Left renal cortex interstitium (tissue), 4 donors: ENCODE measurements at regions not wholly inside any gene's neighbourhood (a gene's known extent, or its start where the extent isn't known, plus 50 kb on each side); places are given as distances from the start of the nearest gene placed in this dataset.

ENCODE experiments used
- DNase-seq, 4 donors: peaks; one replicate each; pipeline ENCODE4 v3.0.0-alpha.2; 2013; ENCODE audit warnings: low read depth in 4 of 4, low spot score in 2 of 4, missing footprints in 1 of 4

- DNase-seq = no peak
These were observed 292.2 kb downstream of the CDH11 start for GRCh38 chr16:64829678-64830077.

- no peak for DNase-seq
These were observed 295.5 kb downstream of the CDH11 start for GRCh38 chr16:64826374-64826773.

GRCh38 chr16:64823481-64824075 lies 298.3 kb downstream of the CDH11 start:
- DNase-seq = no peak

- DNase-seq = no peak
These were observed 311.8 kb downstream of the CDH11 start for GRCh38 chr16:64809876-64810629.

DNA sequence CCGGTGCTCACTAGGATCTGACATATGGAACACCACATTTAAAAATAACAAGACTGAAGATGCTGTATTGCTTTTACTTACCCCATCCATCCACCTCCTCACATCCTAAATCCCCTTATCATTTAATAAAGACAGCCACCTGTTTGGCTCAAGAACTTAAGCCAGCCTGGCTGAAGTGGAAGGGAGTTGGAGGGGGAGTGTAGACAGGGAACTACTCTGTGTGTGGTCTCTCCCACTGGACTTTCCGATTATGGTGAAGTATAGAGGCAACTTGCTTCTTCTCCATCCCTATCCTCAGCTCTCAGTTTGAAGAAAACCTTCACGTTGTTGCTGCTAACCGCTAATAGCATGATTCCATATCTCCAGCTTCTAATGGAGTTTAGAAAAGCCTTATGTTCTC lies 313.4 kb downstream of the CDH11 start:
- no peak for DNase-seq

DNA sequence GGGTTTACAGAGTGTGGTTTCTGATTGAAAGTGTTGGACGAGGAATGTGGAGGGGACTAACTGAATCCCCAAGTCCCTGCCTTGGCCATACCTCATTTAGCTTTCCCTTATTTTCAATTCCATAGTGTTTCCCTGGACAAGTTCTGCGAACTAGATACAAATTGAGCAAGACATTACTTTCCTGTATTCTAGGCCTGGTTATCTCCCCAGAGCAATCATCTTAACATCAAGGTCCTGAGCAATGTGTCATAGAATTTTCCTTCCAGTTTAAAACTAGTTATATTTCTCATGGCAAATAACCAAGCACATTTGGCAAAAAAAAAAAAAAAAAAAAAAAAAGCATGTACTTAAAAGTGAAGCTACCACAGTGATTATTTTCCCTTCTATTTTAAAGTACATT lies 330.1 kb downstream of the CDH11 start:
- no peak for DNase-seq

- DNase-seq = no peak
These were observed 337.2 kb downstream of the CDH11 start for GRCh38 chr16:64784635-64785034.

GRCh38 chr16:64782484-64782883 lies 339.4 kb downstream of the CDH11 start:
- DNase-seq = no peak

GRCh38 chr16:64780445-64780844 lies 341.4 kb downstream of the CDH11 start:
- no peak for DNase-seq

DNA sequence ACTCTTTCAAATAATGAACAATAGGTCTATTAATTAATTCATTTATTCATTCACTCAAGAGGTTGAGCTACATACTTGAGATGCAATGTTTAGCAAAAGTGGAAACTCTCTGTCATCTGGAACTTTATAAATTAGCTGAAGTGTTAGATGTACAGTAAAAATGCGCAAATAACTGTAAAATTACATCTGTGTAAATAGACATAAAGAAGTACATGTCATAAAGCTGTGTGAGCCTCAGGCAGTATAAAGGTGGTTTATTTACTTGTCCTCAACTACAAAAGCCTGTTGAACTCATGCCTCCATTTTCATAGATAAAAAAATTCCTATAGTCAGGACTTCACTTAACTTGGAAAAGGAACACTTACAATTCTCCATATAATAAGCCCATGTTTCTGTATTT lies 343.1 kb downstream of the CDH11 start:
- DNase-seq = no peak

- DNase-seq = no peak
These were observed 348.2 kb downstream of the CDH11 start for GRCh38 chr16:64773638-64774037.

DNA sequence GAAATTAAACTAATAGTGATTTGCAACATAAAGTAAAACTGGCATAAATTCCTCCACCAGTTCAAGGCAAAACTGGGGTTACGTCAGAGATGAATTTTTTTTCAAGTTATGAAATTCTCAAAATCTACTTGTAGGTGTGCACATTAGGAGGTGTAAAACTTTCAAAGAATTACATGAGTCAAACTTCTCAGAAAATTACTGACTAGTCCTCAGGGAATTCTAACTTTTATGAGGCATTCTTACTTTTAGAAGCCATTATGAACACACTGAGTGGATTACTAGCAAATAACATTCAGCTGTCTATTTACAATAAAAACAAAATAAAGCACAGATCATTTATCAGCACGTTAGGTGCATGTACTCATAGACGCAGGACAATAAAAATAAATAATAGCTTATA lies 348.7 kb downstream of the CDH11 start:
- DNase-seq = no peak

DNA sequence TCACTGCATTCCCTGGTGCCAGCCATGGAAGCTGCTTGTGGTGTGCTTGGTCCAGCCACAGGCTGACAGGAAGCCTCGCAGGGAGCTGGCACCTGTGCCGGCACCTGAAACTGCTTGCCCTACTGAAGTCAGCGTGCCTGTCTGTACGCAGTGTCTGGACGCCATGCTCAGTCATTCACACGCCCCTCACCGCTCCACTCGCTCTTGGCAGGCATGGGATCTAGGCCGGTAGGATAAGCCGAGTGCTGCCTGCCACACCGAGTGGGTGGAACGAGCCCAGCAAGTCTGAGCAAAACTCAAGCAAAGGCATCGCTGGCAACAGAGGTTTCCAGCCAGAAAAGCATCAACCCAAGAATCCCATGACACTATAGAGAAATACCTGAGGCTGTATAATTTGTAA lies 350.6 kb downstream of the CDH11 start:
- no peak for DNase-seq

DNA sequence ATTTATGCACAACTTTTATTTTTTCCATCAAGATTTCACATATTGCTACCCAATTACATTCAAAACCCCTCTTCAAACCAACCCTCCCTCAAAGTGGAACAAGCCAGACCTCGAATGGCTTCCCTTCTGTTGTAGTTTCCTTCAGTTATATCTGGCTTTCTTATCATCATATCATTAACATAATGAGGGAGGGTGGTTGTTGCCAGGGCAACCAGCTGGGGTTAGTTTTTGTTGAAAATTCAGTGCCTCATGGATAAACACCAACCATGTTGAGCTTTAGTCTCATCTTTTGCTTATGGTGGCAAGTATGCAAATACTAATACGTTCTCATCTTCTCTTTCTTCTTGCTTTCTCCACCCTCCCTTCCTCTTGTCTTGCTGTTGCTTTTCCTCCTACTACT lies 359.7 kb downstream of the CDH11 start:
- DNase-seq = no peak

GRCh38 chr16:64754279-64754678 lies 367.6 kb downstream of the CDH11 start:
- no peak for DNase-seq

GRCh38 chr16:64751906-64752305 lies 370.0 kb downstream of the CDH11 start:
- DNase-seq = no peak

- DNase-seq = no peak
These were observed 372.5 kb downstream of the CDH11 start for GRCh38 chr16:64749346-64749745.

- no peak for DNase-seq
These were observed 376.5 kb downstream of the CDH11 start for GRCh38 chr16:64745258-64745930.

DNA sequence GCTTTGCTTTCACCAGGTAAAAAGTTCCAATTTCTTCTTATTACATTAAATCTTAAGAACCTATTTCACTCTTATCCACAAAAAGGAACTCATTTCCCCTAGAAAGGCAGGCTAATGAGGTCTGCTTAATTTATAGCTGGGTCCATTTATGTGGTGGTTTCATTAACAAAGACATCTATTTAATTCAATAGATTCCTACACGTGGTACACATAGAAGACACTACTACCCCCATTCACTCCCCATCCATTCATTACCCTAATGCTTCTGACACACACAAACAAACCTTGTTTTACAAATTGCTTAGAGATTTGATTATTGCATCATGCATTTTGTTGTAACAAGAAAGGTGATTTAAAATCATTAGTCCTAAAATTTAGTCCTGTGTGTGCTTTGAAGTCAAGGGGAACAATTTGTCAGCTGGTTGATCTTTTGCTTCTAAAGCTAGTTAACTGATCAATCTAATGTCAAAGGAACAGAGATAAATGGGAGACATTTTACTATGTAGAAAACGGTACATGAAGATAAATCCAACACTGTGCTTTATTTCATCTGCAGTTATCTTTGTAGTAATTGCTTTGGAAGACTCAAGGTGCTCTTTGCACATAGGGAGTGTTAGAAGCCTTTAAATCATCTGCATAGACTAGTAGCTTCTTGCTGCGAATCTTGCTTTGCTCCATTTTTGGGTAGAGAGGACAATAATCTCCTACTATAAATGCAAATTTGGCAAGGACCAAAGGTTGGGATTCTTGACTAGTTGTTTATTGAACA lies 379.2 kb downstream of the CDH11 start:
- no peak for DNase-seq

DNA sequence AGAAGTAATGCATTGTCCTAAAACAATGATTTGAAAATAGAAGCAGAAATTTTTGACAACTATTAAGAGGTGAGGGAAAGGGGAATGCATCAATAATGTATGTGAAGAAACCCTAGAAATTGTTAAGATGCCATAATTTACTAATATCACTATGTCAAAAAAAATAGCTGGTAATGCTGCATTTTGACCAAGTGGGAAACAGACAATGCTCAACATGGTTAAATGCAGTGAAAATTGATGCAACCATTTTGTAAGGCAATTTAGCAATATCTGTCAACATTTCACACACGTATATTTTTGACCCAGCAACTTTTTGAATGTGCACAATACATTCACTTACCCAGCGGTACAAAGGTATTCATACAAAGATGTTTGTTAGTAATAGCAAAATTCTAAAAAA lies 381.6 kb downstream of the CDH11 start:
- DNase-seq = no peak

GRCh38 chr16:64738321-64738960 lies 383.4 kb downstream of the CDH11 start:
- DNase-seq = no peak
